NB4 (cell line): ENCODE measurements at regions not wholly inside any gene's neighbourhood (a gene's known extent, or its start where the extent isn't known, plus 50 kb on each side); places are given as distances from the start of the nearest gene placed in this dataset.

Experiments used
- CTCF ChIP-seq: IDR thresholded peaks from one replicate; pipeline ENCODE4 v1.5.1; 2012; ENCODE audit warnings: low read depth, low read length
- POLR2A ChIP-seq: IDR thresholded peaks from 2 replicates; pipeline ENCODE4 v1.6.1; 2011; ENCODE audit warnings: mild to moderate bottlenecking; ENCODE audit not compliant: insufficient read length; ENCODE audit errors: extremely low read depth
- TF ChIP-seq, protein P1 (sequence below): IDR thresholded peaks from 2 replicates; pipeline ENCODE4 v1.6.1; 2011; ENCODE audit warnings: low read depth, low read length

DNA sequence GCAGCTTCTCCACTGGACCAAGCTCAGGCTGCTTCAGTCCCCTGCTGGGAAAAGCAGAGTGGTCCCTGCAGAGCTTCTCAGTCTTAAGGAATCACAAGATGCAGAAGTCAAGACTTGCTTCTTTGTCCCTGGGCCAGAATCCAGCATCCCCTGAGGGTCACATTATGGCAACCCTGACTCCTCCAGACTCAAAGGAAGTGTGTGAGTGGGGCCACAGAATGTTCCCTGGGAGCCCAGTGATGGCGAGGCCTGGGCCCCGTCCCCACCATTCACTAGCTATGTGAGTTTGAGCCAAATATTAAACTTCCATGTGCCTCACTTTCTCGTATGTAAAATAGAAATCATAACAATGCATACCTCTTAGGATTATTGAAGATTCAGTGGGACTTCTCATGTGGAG is 122.2 kb upstream of the NCAM1 start:
- TF ChIP-seq CTCF: no peak
- TF ChIP-seq, protein P1, sequence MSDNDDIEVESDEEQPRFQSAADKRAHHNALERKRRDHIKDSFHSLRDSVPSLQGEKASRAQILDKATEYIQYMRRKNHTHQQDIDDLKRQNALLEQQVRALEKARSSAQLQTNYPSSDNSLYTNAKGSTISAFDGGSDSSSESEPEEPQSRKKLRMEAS: no peak
- TF ChIP-seq POLR2A: no peak
